Stomach (tissue), 8 donors: ENCODE measurements at regions not wholly inside any gene's neighbourhood (a gene's known extent, or its start where the extent isn't known, plus 50 kb on each side); places are given as distances from the start of the nearest gene placed in this dataset.

Experiments
- DNase-seq, 2 donors: peaks; one replicate each; pipeline versions ENCODE4 v3.0.0 to v3.0.0-alpha.2; 2013 to 2019
- H3K27ac ChIP-seq, 5 donors: fragments of 200-600 bp in 4 of 5; sonication (generic) in 4 of 5; one replicate each; pipeline ENCODE4 v1.5.1; 2013 to 2019; ENCODE audit warnings: mild to moderate bottlenecking in 1 of 5, moderate library complexity in 1 of 5
- H3K27me3 ChIP-seq, 3 donors: fragments of 200-600 bp; sonication (generic); one replicate each; pipeline ENCODE4 v1.5.1; 2017 to 2019; ENCODE audit warnings: mixed run types in 1 of 3
- H3K36me3 ChIP-seq, 4 donors: fragments of 200-600 bp; sonication (generic); 1 replicate in 3 of 4; 2 replicates in 1 of 4; pipeline ENCODE4 v1.5.1; 2016 to 2019
- H3K4me1 ChIP-seq, 4 donors: fragments of 200-600 bp; sonication (generic); one replicate each; pipeline ENCODE4 v1.5.1; 2016 to 2019
- H3K4me3 ChIP-seq, 4 donors: fragments of 200-600 bp; sonication (generic) in 3 of 4; one replicate each; pipeline ENCODE4 v1.5.1; 2016 to 2019; ENCODE audit warnings: mild to moderate bottlenecking in 1 of 4
- H3K9me3 ChIP-seq, 4 donors: fragments of 200-600 bp; sonication (generic); one replicate each; pipeline ENCODE4 v1.5.1; 2016 to 2019
- EP300 ChIP-seq: sonication (generic); formaldehyde crosslinking; IDR thresholded peaks from one replicate; pipeline ENCODE4 v1.6.1; 2017; ENCODE audit warnings: antibody characterized with exemption
- POLR2A ChIP-seq, 4 donors: fragments of 450-650 bp; IDR thresholded peaks; one replicate each; pipeline ENCODE4 v1.6.1; 2016; ENCODE audit warnings: antibody characterized with exemption in 4 of 4, control low read depth in 2 of 4, mild to moderate bottlenecking in 1 of 4, moderate library complexity in 1 of 4
- POLR2AphosphoS5 ChIP-seq, 3 donors: sonication (generic); formaldehyde crosslinking; IDR thresholded peaks; one replicate each; pipeline ENCODE4 v1.6.1; 2016; ENCODE audit warnings: antibody characterized with exemption in 3 of 3
- WGBS, 5 donors: extraction: QIAGEN DNeasy Blood & Tissue Kit in 3 of 5; methylation state at CpG; one replicate each; pipeline versions ENCODE4 v1.1.5 to v1.1.7; 2013 to 2018; 5-methylcytosine and 5-hydroxymethylcytosine counted together
- intact Hi-C: fragments of 100-400 bp; cut with DNase I; formaldehyde crosslinking; loops from one replicate; pipeline ENCODE4 v1.15.1; 2023; ENCODE audit warnings: low total_unique reads
- TF ChIP-seq, protein P1 (sequence below), 7 experiments: fragments of 450-650 bp in 4 of 7; fragments of 200-600 bp in 3 of 7; sonication (generic) in 3 of 7; IDR thresholded peaks; one replicate each; pipeline ENCODE4 v1.5.1; 2016 to 2019; ENCODE audit warnings: antibody characterized with exemption in 7 of 7, control low read depth in 2 of 7, mild to moderate bottlenecking in 1 of 7
- donor health status: healthy with polysubstance abuse.
- donor health status: Bipolar disorder and iron deficiency.
- donor health status: healthy.

DNA sequence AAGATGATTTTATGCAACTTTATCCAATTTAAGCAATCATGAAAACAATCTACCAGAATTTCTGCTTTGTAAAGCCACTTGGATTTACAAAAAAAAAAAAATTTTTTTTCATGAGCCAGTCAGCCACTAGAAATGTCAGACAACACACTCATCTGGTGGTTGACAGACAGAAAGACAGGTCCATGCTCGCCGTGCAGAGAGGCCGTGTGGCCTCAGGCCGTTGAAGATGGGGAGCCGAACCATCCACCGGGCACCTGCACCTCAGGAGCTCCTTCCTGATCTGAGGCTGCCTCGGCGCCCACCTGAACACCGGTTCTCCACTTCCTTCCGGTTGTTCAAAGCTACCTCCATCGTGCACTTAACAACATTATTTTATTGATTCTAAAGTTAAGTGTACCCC, 138.0 kb upstream of the IRX4 start:
- TF ChIP-seq POLR2AphosphoS5 (IDR thresholded peaks at IDR 0.05) (no peak), POLR2A (IDR thresholded peaks at IDR 0.05) (no peak)
- no peak overlapping the region for H3K27ac ChIP-seq
- WGBS, 5 donors: 79 to 86% (median 82%) methylated on average over 11 of the region's 11 CpGs

DNA sequence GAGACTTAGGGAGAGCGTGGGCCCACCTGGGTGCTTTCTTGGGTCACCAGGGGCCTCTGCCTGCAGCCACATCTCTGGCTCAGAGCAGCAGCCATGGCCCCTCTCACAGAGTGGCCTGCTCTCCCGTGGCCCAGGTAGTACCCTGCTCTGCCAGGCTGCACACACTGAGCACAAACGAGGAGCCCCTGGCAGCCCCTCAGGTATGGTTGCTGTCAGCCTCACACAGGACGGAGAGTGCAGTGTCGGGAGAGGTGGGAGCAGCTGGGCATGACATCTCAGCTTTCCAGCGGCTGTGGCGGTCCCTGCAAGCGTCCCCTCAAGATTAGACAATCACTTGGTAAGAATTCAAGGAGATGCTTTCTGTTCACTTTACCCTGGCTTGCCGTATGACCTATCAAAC, 137.0 kb upstream of the IRX4 start:
- no peak overlapping the region for H3K27ac ChIP-seq
- TF ChIP-seq EP300 (no peak), POLR2AphosphoS5 (IDR thresholded peaks at IDR 0.05) (no peak), POLR2A (IDR thresholded peaks at IDR 0.05) (no peak)
- TF ChIP-seq, protein P1, sequence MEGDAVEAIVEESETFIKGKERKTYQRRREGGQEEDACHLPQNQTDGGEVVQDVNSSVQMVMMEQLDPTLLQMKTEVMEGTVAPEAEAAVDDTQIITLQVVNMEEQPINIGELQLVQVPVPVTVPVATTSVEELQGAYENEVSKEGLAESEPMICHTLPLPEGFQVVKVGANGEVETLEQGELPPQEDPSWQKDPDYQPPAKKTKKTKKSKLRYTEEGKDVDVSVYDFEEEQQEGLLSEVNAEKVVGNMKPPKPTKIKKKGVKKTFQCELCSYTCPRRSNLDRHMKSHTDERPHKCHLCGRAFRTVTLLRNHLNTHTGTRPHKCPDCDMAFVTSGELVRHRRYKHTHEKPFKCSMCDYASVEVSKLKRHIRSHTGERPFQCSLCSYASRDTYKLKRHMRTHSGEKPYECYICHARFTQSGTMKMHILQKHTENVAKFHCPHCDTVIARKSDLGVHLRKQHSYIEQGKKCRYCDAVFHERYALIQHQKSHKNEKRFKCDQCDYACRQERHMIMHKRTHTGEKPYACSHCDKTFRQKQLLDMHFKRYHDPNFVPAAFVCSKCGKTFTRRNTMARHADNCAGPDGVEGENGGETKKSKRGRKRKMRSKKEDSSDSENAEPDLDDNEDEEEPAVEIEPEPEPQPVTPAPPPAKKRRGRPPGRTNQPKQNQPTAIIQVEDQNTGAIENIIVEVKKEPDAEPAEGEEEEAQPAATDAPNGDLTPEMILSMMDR (IDR thresholded peaks at IDR 0.05): no peak
- H3K4me3 ChIP-seq: no peak overlapping the region
- H3K36me3 ChIP-seq: no peaks in the 10 kb centered on the region
- no peaks in the 10 kb centered on the region for H3K9me3 ChIP-seq
- H3K27me3 ChIP-seq: peaks cover 0 to 6% (median 5%) of the 10 kb centered on the region in 3 donors
- intact Hi-C loops: no loop called here
- H3K4me1 ChIP-seq: no peaks in the 10 kb centered on the region
- WGBS, 5 donors: 70 to 73% (median 72%) methylated on average over 9 of the region's 9 CpGs
- no peak for DNase-seq

More for the DNA sequence above, 138.0 kb upstream of the IRX4 start:
- Histone ChIP-seq H3K4me1 (no peaks in the 10 kb centered on the region), H3K27me3 (peaks cover 0 to 6% (median 5%) of the 10 kb centered on the region in 3 donors), H3K9me3 (no peaks in the 10 kb centered on the region), H3K4me3 (no peak overlapping the region), H3K36me3 (no peaks in the 10 kb centered on the region)
- DNase-seq: no peak
- intact Hi-C loops: no loop called here

DNA sequence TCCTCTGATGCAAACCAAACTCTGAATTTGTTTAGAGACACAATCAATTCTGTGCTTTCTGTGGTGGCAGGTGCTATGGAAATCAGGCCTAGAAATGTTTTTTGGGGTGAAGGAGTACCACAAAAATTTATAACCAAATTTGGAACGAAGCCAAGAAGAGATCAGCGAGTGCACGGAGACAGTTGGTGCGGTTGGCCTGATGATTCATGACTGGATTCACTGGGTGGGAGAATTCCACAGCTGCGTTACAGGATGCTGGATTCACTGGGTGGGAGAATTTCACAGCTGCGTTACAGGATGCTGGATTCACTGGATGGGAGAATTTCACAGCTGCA, 135.6 kb upstream of the IRX4 start:
- Histone ChIP-seq H3K4me1 (no peaks in the 10 kb centered on the region), H3K36me3 (no peaks in the 10 kb centered on the region), H3K9me3 (no peaks in the 10 kb centered on the region), H3K27ac (no peak overlapping the region), H3K27me3 (peaks cover 0 to 6% (median 5%) of the 10 kb centered on the region in 3 donors), H3K4me3 (no peak overlapping the region)
- DNase-seq: no peak
- intact Hi-C loops: no loop called here
- WGBS, 5 donors: 55 to 72% (median 63%) methylated on average over 6 of the region's 6 CpGs
- TF ChIP-seq, protein P1 (IDR thresholded peaks at IDR 0.05): no peak
- TF ChIP-seq EP300 (no peak), POLR2AphosphoS5 (IDR thresholded peaks at IDR 0.05) (no peak), POLR2A (IDR thresholded peaks at IDR 0.05) (no peak)

DNA sequence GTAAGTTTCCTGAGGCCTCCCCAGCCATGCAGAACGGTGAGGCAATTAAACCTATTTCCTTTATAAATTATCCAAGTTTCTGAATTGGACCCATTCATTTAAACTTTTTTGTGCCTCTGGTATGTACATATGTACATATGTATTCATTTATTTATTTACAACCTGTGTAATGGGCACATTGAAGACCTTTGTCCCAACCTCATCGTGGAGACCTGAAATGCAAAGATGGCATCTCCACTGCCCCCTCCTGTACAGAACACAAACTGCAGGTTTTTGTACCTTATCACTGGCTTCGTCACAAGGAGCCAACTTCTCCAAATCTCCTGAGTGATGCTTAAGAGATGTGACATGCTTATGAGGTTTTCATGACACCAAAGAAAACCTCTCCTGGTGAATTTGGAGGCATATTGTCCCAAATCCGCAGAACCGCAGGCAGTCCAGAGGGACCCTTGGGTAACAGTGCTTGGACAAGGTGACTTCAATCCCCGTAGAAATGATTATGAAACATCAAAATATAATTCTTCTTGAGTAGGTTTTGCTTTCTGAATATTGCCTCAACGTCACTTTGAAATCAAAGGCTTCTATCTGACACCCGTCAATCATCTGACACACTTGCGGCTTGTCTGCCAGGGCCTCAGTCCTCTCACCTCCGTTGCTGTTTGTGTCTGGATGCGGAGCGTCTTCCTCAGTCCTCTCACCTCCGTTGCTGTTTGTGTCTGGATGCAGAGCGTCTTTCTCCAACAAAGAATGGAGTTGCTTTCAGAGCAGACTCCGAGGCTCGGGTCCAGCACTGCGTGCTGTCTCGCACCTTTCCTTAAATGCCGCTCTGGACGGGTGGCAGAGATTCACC, 135.0 kb upstream of the IRX4 start:
- intact Hi-C loops: no loop called here
- no peak for DNase-seq
- H3K27me3 ChIP-seq: peaks cover 0 to 6% (median 5%) of the 10 kb centered on the region in 3 donors
- no peak overlapping the region for H3K27ac ChIP-seq
- no peaks in the 10 kb centered on the region for H3K36me3 ChIP-seq
- whole genome bisulfite sequencing, 5 donors: 76 to 82% (median 79%) methylated on average over 20 of the region's 20 CpGs
- TF ChIP-seq, protein P1 (IDR thresholded peaks at IDR 0.05): no peak
- TF ChIP-seq EP300 (no peak), POLR2A (IDR thresholded peaks at IDR 0.05) (no peak), POLR2AphosphoS5 (IDR thresholded peaks at IDR 0.05) (no peak)
- no peak overlapping the region for H3K4me3 ChIP-seq
- no peaks in the 10 kb centered on the region for H3K9me3 ChIP-seq
- no peaks in the 10 kb centered on the region for H3K4me1 ChIP-seq

DNA sequence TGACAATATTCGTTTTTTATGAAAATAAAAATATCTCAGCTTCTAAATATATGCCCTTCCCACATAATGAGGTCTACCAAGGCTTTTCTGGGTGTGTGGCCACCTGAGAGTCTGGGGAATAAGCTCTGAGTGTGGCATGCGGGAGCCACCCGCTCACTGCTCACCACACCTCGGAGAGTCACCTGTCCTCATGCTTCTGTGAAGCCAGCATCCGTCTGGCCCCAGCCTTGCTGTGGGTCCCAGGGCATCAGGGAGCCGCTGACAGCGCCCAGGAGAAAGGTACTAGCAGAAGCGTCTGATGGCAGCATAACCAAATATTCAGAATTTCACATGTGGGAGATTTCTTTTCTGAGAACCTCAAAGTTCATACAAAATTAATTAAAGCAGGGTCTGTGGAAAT, 133.2 kb upstream of the IRX4 start:
- no peak for DNase-seq
- Histone ChIP-seq H3K36me3 (no peaks in the 10 kb centered on the region), H3K4me3 (no peak overlapping the region), H3K27me3 (no peaks in the 10 kb centered on the region), H3K9me3 (no peaks in the 10 kb centered on the region), H3K27ac (no peak overlapping the region), H3K4me1 (no peaks in the 10 kb centered on the region)
- 54 to 71% (median 63%) methylated on average over 7 to 8 of the region's 8 CpGs for WGBS, 5 donors
- intact Hi-C loops: no loop called here
- no peak for TF ChIP-seq POLR2A (IDR thresholded peaks at IDR 0.05)
- TF ChIP-seq EP300: no peak
